ENCODE measurements at regions not wholly inside any gene's neighbourhood (a gene's known extent, or its start where the extent isn't known, plus 50 kb on each side); places are given as distances from the start of the nearest gene placed in this dataset.

GRCh38 chr11:103768816-103769215 is 267.6 kb upstream of the DDI1 start:
- TF ChIP-seq POLR2A (IDR thresholded peaks at IDR 0.05) (no peak), CTCF (IDR thresholded peaks at IDR 0.05) (no peak), POLR2AphosphoS5 (IDR thresholded peaks at IDR 0.05) (no peak)

Measured in stomach (tissue), 4 donors.